GM19035 (cell line): ENCODE measurements at regions not wholly inside any gene's neighbourhood (a gene's known extent, or its start where the extent isn't known, plus 50 kb on each side); places are given as distances from the start of the nearest gene placed in this dataset.

ENCODE experiments used
- ATAC-seq: cut with Tn5 transposase; IDR thresholded peaks from one replicate; pipeline ENCODE4 v1.9.1; 2021; ENCODE audit not compliant: unreplicated experiment

DNA sequence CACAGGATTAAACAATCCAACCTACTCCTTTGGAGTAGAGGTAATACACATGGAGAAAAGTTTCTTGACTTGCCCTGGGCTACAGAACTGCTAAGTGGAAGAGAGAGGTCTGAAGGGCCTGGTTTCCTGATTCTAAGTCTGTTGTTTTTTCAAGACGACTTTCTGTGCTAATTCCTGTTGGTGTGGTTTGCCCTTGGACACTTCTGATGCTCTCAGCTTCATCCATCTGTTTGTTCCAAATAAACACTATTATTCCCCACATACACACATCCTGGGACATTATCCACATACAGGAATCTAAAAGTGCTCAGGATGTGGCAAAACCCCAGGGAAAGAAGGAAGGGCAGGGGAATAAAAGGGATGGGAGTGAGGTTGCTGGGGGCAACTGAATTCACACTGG lies 393.5 kb upstream of the TBL1XR1 start:
- ATAC-seq = no peak

DNA sequence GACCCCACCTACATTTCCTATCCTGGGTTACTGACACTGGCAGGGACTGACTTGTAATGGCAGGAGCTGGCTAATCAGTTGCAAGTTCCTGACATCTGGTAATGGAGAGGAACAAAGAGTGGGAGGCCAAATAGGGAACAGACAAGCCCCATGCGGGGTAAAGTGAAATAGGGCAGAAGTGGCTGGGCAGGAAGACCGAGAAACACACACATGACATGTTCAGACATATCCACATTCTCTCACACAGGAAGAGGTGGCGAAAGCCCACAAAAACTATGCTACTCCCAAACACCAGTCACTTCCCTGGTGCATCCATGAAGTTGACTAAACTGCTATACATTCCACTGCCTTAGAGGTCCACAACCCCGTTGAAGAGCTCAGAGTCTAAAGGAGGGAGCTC lies 394.1 kb upstream of the TBL1XR1 start:
- peak; percentile 59 for ATAC-seq

DNA sequence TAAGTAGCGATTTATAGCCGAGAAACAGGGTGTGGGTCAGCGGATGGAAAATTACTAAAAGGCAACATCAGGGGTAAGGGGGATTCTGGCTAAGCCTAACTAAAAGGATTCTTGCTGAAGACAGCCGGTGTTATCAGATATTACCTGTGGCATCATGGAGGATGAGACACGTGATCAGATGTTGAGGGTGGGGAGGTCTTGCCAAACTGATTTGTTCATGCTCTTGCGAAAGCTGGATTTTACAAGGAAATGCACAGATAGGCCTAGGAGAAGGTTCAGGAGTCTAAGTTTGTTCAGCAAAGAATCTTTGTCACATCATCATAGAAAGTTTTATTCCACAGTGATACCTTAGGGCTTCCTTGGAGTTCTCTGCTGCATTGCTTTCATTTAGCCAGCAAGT lies 396.8 kb upstream of the TBL1XR1 start:
- ATAC-seq = no peak

DNA sequence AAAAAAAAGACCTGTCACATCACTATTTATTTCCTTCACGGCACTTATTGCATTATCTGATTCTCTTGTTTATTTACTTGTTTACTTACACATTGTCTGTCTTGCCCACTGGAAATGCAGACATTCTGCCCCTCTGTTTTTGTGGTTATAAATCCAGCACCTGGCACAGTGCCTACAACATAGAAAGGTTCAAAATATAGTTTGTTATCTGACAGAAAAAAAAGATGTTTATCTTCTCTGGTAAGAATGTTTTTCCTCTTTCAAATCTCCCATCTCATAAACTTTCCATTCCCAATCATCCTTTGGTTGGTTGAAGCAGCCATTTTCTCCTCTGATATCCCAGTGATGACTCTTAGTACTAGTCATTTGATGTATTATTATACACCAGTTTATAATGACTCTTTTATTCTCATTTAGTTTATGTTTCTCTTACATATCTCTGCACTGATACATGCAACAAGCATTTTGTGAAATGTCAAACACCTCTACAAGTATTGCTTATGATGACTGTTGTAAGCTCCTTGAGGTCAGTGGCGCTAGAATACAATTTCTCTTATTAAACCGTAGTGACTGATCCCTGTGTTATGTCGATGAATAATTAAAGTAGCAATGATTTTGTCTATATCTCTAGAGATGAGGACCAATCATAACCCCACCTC lies 398.4 kb upstream of the TBL1XR1 start:
- ATAC-seq = no peak

DNA sequence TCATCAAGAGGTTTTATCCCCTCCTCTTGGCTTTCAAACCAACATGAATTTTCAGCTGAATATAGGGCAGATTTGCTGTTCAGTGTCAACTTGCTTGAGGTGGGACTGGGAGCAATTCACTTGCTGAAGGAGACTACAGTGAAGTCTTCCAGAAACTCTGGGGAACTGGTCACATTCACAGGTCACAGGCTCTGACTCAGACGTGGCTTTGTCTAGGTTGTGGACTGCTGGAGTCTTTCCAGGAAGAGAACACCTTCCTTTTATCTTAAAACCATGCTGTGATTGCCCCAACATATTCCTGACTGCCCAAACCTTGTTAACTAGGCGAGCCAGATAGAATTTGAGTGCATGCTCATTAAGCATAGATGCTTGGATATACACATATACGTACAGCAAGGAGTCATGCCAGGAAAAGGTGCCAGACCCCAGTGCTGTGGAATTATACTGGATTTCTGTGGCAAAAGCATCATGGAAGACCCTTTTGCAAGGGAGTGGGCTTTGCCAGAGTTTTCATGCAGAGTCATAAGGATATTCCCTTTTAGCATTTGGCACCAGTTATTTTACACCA lies 399.1 kb upstream of the TBL1XR1 start:
- no peak for ATAC-seq

DNA sequence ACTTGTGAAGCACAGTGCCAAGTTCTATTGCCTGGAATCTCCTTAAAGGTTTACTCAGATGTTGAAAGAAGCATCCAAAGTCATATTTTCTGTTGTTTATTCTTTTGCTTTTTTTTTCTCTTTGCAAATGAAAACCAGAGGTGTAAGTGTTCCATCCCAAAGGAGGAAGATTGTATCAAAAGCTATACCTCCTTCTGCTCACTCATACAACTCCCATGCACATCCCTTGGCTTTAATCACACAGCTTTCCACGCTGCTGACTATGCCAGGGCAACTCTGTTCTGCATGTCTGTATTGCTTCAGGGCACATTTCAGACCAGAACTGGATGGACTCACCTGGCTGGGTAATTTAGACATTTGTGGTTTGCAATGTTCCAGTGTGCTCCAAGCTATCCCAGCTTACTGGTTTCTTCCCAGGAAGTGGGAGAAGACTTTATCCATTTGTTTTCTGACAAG lies 399.6 kb upstream of the TBL1XR1 start:
- no peak for ATAC-seq

DNA sequence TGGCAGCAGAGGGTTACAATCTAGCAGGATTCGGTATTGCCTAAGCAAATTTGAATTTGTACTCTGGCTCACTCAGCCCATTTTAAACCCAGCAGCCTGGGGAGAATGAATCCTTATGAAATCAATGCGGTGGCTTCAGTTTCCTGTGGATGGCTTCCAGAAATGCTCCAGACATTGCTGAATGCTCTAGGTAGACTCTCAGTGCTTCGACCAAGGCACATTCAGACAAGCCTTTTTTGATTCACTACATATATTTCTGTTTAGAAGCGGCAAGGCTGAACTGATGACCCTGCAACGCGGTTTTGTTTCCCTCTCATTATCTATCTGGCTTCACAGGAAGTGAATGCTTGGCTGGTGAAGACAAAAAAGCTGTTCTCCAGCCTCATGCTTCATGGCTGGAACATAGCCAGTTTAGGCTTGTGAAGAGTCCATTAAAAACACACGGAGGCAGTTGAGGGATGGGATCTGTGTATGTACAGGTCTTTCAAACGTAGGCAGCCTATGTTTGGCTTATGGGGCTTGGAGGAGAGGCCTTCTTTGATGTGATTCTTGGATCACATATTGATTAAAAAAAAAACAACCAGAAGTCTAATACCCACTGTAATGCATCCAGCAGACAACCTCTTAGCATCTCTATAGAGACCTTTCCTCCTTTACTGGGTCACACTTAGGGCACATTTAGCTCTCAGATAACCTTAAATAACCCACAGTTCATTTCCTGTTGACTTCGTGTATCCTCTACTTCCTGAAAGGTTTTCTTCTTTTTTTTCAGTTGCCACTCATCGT lies 400.2 kb upstream of the TBL1XR1 start:
- ATAC-seq = peak; percentile 66

DNA sequence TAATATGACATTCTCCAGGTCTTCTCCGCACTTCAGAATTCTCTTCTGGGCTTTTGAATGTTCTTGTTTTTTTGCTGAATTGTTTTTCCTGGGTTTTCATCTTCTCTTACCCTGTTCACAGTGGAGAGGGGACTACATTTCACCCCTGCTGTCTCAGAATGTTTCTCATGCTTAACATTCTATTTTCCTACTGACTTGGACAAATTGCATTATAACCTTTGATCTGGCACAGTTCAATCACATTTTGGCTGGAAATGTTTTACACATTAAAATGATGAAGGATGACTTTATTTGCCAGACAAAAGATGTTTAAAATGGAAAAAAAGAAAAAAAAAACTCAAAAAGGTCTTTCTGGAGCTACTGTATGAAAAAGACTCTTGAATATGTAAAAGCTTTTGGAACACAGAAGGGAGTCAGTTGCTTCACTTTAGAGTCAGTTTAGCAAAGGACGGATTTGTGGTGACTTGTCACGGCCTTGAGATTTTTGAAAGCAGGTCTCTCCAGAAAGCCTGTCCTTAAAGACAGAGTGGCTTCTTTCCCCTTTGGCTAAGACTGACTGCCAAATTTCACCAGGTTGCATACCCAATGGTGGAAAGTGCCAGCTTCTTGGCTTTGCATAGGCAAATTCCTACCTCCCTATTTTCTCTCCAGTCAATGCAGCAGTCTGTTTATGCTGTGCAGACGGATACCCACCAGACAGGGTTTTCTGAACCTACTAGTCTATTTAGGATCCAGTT lies 401.0 kb upstream of the TBL1XR1 start:
- ATAC-seq = no peak

DNA sequence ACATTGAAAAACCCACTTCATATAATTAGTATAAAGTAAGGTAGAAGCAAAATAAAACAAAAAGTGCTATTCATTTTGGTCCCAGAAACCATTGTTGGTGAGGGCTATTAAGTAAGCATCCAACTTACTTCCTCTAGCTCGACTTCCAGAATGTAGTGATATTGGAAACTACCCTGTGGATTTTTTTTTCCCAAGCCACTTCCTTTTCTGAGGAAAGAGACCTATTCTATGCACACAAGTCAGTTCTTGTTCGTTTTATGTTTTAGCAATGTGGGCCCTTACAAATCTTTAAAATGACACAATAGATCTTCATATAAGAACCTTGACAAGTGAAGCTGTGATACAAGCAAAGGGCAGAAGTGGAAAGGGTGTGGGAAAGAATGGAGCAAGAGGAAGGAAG lies 402.0 kb upstream of the TBL1XR1 start:
- no peak for ATAC-seq

DNA sequence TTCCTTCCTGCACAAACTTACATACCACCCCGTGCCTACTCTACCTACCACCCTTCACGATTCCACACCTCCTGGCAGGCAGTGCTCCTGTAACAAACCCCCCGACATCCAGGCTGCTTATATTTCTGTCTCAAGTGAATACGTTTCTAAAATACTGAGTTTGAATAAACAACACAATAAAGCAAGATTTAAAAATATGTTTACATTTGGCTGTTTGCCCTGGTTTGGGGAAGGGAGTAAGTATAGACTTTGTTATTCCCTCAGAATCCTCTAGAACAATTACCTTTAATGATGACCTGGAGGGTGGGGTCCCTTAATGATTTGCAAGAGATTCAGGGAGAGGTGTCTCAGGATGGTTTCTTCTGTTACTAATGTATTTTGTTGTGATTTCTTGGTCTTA lies 402.6 kb upstream of the TBL1XR1 start:
- no peak for ATAC-seq

DNA sequence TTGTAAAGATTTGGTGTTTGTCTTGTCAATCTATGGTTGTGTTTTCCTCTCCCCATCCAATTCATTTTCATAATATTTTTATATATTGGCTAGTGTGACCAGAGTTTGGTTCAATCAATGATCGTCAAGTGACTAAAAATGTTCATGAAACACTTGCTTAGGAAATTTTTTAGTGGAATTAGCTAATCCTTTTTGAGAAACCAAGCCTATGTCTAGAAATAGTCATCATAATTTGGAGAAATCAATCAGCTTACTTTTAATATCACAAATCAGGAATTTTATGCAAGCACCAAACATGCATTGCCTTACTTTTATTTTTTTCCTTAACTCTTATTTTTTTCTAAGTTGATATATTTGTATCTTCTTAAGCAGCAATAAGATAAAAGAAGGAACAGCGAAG lies 403.1 kb upstream of the TBL1XR1 start:
- ATAC-seq = no peak

DNA sequence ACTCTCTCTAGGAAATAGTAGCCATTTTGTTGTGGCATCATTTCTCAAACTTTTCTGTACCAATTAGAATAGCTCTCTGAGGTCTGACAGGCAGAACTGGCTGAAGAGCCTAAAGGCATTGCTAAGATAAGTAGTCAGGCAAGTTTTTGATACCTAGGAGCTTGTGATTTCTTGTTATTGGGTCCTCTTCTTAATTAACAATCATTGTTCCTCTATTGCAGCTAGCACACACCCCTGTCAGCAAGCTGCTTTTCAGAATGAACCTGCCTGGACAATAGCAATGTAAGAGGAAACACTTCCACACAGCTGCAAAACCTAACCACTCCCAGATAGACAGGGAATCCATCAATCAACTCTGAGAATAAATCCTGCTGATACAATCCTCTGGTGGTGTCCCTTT lies 403.9 kb upstream of the TBL1XR1 start:
- no peak for ATAC-seq

DNA sequence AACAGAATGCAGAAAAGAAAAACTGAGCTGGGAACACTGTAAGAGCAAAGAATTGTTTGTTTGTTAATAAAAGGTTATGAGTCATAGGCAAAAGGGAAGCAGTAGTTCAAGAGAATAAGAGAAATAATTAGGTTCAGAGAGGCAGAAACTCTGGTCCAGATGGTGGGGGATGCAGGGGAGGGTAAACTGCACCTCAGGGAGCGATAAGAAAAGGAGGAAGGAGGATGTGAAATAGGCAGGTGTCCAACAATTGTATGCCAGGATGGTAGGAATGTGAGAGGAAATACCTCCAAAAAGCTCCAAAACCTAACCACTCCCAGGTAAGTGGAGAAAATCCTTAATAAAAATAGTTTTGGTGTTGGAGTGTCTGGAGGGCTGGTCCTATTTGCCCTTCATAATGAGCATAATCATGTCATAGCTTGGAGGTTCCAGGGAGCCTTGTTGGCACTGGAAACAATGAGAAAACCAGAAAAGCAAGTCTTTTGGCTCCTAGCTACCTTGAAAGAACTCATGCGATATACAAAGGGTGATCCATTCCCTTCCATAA lies 405.4 kb upstream of the TBL1XR1 start:
- ATAC-seq = peak; percentile 5

DNA sequence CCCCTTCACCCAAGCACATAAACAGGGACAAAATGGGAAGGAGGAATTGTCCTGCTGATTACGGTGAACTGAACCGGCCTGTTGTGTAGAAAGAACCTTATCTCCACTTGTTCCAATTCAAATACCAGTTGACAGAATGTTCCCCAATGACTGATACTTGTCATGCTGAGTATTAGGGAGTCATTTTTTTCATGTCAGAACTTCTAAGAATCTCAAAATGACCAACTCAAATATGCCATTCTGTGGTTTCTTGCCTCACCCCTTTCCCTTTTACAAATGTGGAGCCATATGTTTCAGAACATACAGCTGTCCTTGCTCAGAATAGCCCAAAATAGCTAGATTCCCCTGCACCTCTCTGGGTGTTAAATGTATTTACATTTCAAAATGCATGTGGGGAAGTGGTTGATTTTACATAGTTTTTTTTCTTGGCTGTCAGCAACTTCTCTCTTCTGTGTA lies 405.9 kb upstream of the TBL1XR1 start:
- peak; percentile 70 for ATAC-seq

DNA sequence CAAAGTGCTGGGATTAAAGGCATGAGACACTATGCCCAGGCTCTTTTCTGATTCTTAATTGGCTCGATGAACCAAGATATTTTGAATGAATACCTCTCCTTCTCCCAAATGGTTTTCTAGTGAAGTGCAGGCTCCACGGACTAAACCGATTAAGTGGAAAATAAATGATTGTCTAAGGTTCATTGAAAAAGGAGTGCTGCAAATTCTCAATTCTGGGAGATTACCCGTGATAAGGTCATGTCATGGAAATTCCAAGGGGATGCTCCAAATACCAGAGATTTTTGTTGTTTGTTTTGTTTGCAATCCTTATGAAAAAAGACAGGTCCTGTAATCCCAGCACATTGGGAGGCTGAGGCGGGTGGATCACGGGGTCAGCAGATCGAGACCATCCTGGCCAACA lies 406.9 kb upstream of the TBL1XR1 start:
- no peak for ATAC-seq

DNA sequence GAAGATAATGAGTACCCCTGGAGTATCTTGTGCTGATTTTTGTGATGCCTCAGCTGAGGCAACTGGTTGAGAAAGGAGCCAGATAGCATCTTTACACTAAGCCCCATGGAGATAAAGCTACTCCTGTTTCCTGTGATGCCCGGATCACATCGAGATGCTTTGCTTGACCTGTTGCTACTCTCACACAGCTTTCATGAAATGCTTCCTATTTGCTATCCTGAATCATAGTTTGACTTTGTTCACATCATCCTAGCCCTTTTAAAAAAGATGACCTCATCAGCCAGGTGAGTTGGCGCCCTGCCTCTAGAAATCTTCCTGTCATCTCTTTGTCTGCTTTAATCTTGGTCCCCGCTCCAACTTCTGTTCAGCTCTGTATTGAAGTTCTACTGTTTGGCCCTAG lies 409.6 kb upstream of the TBL1XR1 start:
- ATAC-seq = no peak

DNA sequence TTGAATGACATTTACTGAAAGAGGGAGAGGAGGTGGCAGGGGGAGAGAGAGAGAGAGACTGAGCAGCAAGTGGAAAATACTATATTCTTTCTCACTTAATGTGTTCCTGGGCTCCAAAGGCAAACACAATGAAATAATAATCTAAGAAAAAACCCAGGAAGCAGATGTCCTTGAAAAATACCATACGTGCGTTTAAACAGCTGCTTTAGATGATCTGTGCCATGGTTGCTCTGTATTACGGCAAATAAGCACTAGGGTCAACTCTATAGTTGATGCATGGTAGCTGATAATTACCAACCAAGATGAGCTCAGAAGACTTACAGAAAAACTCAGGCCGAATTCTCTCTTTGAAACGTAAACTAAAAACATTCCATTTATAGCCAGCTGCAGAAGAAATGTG lies 410.3 kb upstream of the TBL1XR1 start:
- ATAC-seq = no peak

DNA sequence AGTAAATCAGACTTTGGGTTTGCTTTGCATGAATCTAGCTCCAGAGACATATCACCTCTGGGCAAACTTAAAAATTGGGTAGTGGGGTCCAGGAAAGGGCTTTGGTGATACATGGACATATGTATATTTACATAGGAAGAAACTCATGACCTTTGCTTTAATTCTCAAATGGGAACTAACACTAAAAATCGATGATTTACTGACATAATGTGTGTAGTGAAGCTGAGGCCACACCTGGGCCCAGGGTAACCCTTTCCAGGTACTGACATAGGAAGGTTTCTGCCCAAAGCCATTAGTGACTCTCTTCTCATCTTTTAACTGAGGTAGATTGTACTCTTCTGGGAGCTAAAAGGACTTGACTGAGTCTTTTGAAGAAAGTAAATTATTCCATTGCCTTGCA lies 411.2 kb upstream of the TBL1XR1 start:
- ATAC-seq = no peak

DNA sequence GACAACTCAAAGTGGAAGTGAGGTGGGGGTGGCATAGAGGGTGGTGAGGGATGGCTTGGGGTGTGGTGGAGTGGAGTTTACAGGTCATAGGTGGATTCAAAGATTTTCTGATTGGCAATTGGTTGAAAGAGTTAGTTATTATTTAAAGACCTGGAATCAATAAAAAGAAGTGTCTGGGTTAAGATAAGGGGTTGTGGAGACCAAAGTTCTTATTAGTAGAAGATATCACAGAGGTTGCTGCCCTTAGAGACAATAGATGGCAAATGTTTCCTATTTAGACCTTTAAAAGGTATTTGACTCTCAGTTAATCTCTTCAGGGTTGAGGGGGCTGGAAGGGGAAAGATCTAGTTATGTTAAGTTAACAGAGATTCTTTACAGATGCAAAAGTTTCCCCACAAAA lies 412.3 kb upstream of the TBL1XR1 start:
- ATAC-seq = no peak

DNA sequence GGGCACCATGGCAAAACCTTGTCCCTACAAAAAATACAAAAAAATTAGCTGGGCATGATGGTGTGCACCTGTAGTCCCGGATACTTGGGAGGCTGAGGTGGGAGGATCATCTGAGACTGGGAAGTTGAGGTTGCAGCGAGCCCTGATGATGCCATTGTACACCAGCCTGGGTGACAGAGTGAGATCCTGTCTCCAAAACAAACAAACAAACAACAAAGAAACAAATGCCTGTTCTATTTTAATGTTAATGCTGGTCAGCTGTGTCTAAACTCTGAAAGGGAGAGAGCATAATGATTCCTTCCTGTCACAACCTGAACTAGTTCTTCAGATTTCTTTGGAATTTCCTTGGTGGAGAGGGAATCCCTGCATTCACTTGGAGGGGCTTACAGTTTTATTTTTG lies 413.0 kb upstream of the TBL1XR1 start:
- no peak for ATAC-seq
